ENCODE measurements at regions not wholly inside any gene's neighbourhood (a gene's known extent, or its start where the extent isn't known, plus 50 kb on each side); places are given as distances from the start of the nearest gene placed in this dataset.

- DNase-seq = no peak
- Histone ChIP-seq H3K27ac (no peak overlapping the region), H3K9me3 (no peaks in the 10 kb centered on the region), H3K4me3 (no peak overlapping the region), H3K27me3 (peaks cover 0 to 11% of the 10 kb centered on the region in 2 donors), H3K36me3 (no peaks in the 10 kb centered on the region), H3K4me1 (no peaks in the 10 kb centered on the region)
- TF ChIP-seq CTCF (IDR thresholded peaks at IDR 0.05) = no peak
- no peak for ATAC-seq
- intact Hi-C loops (cut with DNase I) = no loop called here
Measured at GRCh38 chrX:806586-806985, 176.0 kb downstream of the SHOX start.

DNA sequence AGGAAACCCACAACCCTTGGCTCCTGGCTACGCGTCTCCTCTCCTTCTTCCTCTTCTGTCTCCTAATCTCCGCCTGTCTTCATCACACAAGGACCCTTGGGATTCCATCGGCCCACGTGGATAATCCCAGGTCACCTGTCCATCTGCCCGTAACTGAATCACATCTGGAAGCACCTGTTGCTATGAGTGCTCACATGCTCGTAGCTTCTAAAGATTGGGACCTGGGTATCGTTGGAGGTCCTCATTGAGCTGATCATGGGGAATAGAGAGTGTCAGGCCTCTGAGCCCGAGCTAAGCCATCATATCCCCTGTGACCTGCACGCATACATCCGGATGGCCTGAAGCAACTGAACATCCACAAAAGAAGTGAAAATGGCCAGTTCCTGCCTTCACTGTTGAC lies 175.4 kb downstream of the SHOX start:
- H3K4me3 ChIP-seq = no peak overlapping the region
- H3K9me3 ChIP-seq = no peaks in the 10 kb centered on the region
- ATAC-seq = no peak
- DNase-seq = no peak
- TF ChIP-seq CTCF (IDR thresholded peaks at IDR 0.05) = no peak
- intact Hi-C loops (cut with DNase I) = no loop called here
- H3K4me1 ChIP-seq = no peaks in the 10 kb centered on the region
- H3K27ac ChIP-seq = no peak overlapping the region
- H3K36me3 ChIP-seq = no peaks in the 10 kb centered on the region
- H3K27me3 ChIP-seq = peaks cover 0 to 11% of the 10 kb centered on the region in 2 donors

DNA sequence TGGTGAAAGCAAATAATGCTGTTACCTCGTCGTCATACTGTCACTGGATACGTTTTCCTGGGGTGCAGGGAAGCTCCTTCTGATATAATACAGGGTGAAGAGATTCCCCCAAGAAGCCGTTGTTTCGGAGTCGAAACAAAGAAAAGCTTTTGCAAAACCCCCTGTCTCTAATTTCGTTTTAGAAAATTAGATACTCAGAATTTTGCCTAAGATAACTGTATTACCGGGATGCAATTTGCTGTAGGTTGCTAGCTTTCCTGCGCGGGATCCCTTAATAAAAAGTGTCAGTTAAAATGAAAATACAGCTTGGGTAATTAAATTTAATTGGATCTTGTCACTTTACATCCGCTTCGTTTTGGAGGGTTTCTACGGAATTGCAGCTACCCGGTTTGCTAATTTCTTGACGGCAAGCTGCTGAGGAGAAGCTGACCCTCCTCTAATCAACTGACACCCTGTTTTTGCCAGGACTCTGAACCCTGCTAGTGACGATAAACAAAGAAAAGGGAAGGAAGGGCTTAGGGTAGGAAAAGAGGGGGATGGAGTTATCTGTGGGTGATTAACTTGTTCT lies 174.6 kb downstream of the SHOX start:
- intact Hi-C loops (cut with DNase I) = no loop called here
- ATAC-seq (no peak), DNase-seq (no peak)

DNA sequence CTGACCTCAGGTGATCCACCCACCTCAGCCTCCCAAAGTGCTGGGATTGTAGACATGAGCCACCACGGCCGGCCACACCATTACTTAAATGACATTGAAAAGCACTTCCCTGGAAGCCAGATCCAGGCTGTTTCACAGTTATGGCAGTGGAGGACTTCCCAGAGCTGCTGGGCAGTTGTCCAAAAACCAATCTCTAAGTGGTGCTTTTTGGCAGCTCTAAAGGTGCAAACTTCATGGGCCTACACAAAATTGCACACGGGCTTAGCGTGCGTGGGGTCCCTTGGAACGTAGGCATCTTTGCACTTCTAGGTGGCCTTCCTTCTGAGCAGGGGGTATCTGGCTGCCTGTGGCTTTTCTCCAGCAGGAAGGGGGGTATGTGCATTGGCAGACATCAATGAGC lies 172.3 kb downstream of the SHOX start:
- no peak overlapping the region for H3K27ac ChIP-seq
- no peak for DNase-seq
- intact Hi-C loops (cut with DNase I) = no loop called here

More for the DNA sequence above, 174.6 kb downstream of the SHOX start:
- TF ChIP-seq CTCF (IDR thresholded peaks at IDR 0.05) = no peak
- Histone ChIP-seq H3K9me3 (no peaks in the 10 kb centered on the region), H3K27me3 (peaks cover 0 to 11% of the 10 kb centered on the region in 2 donors), H3K4me3 (no peak overlapping the region), H3K27ac (no peak overlapping the region), H3K4me1 (no peaks in the 10 kb centered on the region), H3K36me3 (no peaks in the 10 kb centered on the region)

DNA sequence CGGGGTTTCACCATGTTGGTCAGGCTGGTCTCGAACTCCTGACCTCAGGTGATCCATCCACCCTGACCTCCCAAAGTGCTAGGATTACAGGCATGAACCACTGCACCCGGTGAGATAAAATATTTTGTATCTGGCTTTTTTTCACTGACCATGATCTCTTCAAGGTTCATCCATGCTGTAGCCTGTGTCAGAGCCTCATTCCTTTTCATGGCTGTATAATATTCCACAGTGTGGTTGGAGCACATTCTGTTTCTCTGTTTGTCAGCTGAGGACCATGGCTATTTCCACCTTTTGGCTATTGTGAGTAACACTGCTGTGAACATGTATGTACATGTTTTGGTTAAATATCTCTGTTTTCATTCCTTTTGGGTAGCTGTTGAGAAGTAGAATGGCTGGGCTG lies 169.2 kb downstream of the SHOX start:
- Histone ChIP-seq H3K4me3 (no peak overlapping the region), H3K9me3 (peaks cover 0 to 3% of the 10 kb centered on the region in 2 donors), H3K36me3 (no peaks in the 10 kb centered on the region), H3K27me3 (no peaks in the 10 kb centered on the region), H3K4me1 (no peaks in the 10 kb centered on the region), H3K27ac (no peak overlapping the region)
- DNase-seq (no peak), ATAC-seq (no peak)
- intact Hi-C loops (cut with DNase I) = no loop called here
- TF ChIP-seq CTCF (IDR thresholded peaks at IDR 0.05) = no peak

More for the DNA sequence above, 172.3 kb downstream of the SHOX start:
- Histone ChIP-seq H3K36me3 (no peaks in the 10 kb centered on the region), H3K9me3 (peaks cover 0 to 3% of the 10 kb centered on the region in 2 donors), H3K4me3 (no peak overlapping the region), H3K27me3 (peaks cover 0 to 11% of the 10 kb centered on the region in 2 donors), H3K4me1 (no peaks in the 10 kb centered on the region)
- no peak for TF ChIP-seq CTCF (IDR thresholded peaks at IDR 0.05)
- ATAC-seq = no peak
